Lung (tissue), 11 donors: ENCODE measurements at regions not wholly inside any gene's neighbourhood (a gene's known extent, or its start where the extent isn't known, plus 50 kb on each side); places are given as distances from the start of the nearest gene placed in this dataset.

Source experiments
- ATAC-seq: fragments of 200-7000 bp; cut with Tn5 transposase; one replicate; pipeline ENCODE4 v1.9.1; 2020; ENCODE audit warnings: moderate number of reproducible peaks; ENCODE audit not compliant: insufficient read depth, low FRiP score
- DNase-seq, 3 donors: peaks; one replicate each; pipeline ENCODE4 v3.0.0-alpha.2; 2013 to 2017
- H3K27ac ChIP-seq, 2 donors: one replicate each; pipeline ENCODE4 v1.5.1; 2013; ENCODE audit warnings: mild to moderate bottlenecking in 2 of 2, moderate library complexity in 2 of 2, control low read depth in 1 of 2, inconsistent platforms in 1 of 2, low read depth in 1 of 2, low read length in 1 of 2
- H3K27me3 ChIP-seq, 3 donors: one replicate each; pipeline ENCODE4 v1.5.1; 2013; ENCODE audit warnings: low read length in 2 of 3; ENCODE audit not compliant: control insufficient read depth in 3 of 3, insufficient read depth in 3 of 3
- H3K36me3 ChIP-seq, 4 donors: one replicate each; pipeline ENCODE4 v1.5.1; 2013; ENCODE audit warnings: low read length in 4 of 4, mild to moderate bottlenecking in 1 of 4, moderate library complexity in 1 of 4; ENCODE audit not compliant: control insufficient read depth in 4 of 4, insufficient read depth in 4 of 4
- H3K4me1 ChIP-seq, 5 donors: one replicate each; pipeline ENCODE4 v1.5.1; 2013; ENCODE audit warnings: low read length in 5 of 5, mild to moderate bottlenecking in 2 of 5, moderate library complexity in 1 of 5; ENCODE audit not compliant: control insufficient read depth in 5 of 5, insufficient read depth in 5 of 5
- H3K4me3 ChIP-seq: one replicate; pipeline ENCODE4 v1.5.1; 2013; ENCODE audit warnings: mild to moderate bottlenecking, control low read depth, moderate library complexity
- H3K9ac ChIP-seq, 2 donors: one replicate each; pipeline ENCODE4 v1.5.1; 2013; ENCODE audit warnings: low read length in 2 of 2, control low read depth in 1 of 2; ENCODE audit not compliant: insufficient read depth in 1 of 2
- H3K9me3 ChIP-seq, 4 donors: one replicate each; pipeline ENCODE4 v1.5.1; 2013; ENCODE audit warnings: low read length in 3 of 4, mild to moderate bottlenecking in 1 of 4, moderate library complexity in 1 of 4; ENCODE audit not compliant: control insufficient read depth in 4 of 4, insufficient read depth in 3 of 4
- CTCF ChIP-seq: IDR thresholded peaks from 2 replicates; pipeline ENCODE4 v1.5.1; 2012; ENCODE audit warnings: mild to moderate bottlenecking; ENCODE audit errors: control extremely low read depth, extremely low read depth
- WGBS, 2 donors: extraction: QIAGEN DNeasy Blood & Tissue Kit; methylation state at CpG; one replicate each; pipeline ENCODE4 v1.1.7; 2013; 5-methylcytosine and 5-hydroxymethylcytosine counted together
- donor health status: control.
- donor health status: control.
- donor health status: Bipolar disorder and iron deficiency.
- donor health status: healthy.
- donor health status: DM: yes; HTN: yes; CAD: no.

GRCh38 chr10:28947171-28947570, 269.9 kb downstream of the BAMBI start:
- peaks cover 0 to 12% (median 2%) of the 10 kb centered on the region in 5 donors for H3K4me1 ChIP-seq
- DNase-seq (peak; percentile 44 to 85 (median 70)), ATAC-seq (no peak)
- TF ChIP-seq CTCF = no peak
- 55 to 65% methylated on average over 6 of the region's 6 CpGs for WGBS, 2 donors
- no peaks in the 10 kb centered on the region for H3K36me3 ChIP-seq
- no peaks in the 10 kb centered on the region for H3K9me3 ChIP-seq
- H3K27ac ChIP-seq = no peak overlapping the region
- no peak overlapping the region for H3K9ac ChIP-seq
- no peak overlapping the region for H3K4me3 ChIP-seq
- no peaks in the 10 kb centered on the region for H3K27me3 ChIP-seq

DNA sequence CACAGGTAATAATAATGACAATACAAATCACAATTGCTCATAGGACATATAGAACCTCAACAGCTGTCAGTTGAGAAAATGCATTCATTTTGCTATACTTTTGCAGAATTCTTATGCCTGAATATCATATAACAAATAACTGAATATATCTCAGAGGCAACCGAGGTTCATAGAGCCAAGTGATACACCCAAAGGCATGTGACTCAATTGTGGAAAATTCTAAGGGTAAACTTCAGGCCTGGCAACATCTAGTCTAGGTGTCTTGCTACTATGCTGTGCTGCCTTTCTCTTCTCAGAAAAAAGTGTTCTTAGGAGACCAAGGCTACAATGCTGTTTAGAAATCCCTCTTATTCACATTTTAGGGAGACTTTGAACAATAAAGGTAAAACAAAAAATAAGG, 270.7 kb downstream of the BAMBI start:
- Histone ChIP-seq H3K27ac (no peak overlapping the region), H3K27me3 (no peaks in the 10 kb centered on the region), H3K9ac (no peak overlapping the region), H3K9me3 (no peaks in the 10 kb centered on the region), H3K4me3 (no peak overlapping the region), H3K36me3 (no peaks in the 10 kb centered on the region), H3K4me1 (peaks cover 0 to 12% (median 2%) of the 10 kb centered on the region in 5 donors)
- TF ChIP-seq CTCF = no peak
- ATAC-seq (no peak), DNase-seq (no peak)
- 90 to 97% methylated on average over 1 of the region's 1 CpG for WGBS, 2 donors

DNA sequence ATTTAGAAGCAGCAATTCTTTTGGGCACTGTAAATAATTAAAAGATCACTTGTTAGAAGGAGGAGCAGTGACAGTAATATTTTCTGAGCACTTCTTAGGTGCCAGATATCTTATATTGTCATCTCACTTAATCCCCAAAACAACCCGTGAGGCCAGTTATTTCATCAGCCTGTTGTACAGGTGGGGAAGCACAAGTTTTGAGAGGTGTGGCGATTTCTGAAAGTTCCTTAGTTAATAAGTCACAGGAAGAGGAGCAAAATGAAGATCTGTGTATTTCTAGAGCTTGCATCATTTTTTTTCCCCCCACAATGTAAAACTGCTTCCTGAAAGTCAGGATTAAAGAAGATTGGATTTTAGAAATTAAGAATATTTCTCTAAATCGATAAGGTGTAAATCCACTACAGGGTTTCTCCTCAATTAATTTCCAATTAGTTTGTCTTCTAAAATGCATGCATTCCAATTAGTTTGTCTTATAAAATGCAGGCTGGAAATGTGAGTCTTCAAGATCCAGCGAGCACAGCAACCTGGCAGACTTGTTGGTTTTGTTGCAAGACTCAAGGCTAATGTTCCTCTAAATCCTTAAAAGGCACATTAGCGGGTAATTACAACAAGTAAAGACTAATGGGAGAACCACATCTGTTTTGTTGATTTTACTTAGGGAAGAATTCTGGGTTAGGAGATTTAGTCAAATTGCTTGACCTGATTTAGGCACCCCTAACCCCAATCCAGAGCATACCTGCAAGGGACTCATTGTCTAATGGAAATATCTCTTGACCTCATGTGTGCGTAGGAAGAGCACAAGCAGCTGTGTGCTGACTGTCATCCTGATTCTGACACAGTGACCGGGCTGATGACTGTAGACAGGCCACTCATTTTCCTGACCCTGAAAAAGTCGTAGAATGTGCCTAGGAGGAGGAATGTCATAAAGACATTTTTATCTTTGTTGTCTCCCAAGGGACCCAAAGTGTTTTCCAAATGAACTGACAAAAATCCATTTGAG, 272.0 kb downstream of the BAMBI start:
- TF ChIP-seq CTCF = no peak
- WGBS, 2 donors = 88 to 89% methylated on average over 8 of the region's 8 CpGs
- no peak overlapping the region for H3K9ac ChIP-seq
- H3K36me3 ChIP-seq = no peaks in the 10 kb centered on the region
- DNase-seq (peak in 1 of 3 donors; percentile 36), ATAC-seq (no peak)
- no peak overlapping the region for H3K4me3 ChIP-seq
- no peak overlapping the region for H3K27ac ChIP-seq
- peaks cover 0 to 12% (median 2%) of the 10 kb centered on the region in 5 donors for H3K4me1 ChIP-seq
- H3K9me3 ChIP-seq = no peaks in the 10 kb centered on the region
- H3K27me3 ChIP-seq = no peaks in the 10 kb centered on the region
